GM21367 (cell line): ENCODE measurements at regions not wholly inside any gene's neighbourhood (a gene's known extent, or its start where the extent isn't known, plus 50 kb on each side); places are given as distances from the start of the nearest gene placed in this dataset.

Experiments
- ATAC-seq: cut with Tn5 transposase; IDR thresholded peaks from one replicate; pipeline ENCODE4 v1.9.1; 2021; ENCODE audit not compliant: unreplicated experiment

DNA sequence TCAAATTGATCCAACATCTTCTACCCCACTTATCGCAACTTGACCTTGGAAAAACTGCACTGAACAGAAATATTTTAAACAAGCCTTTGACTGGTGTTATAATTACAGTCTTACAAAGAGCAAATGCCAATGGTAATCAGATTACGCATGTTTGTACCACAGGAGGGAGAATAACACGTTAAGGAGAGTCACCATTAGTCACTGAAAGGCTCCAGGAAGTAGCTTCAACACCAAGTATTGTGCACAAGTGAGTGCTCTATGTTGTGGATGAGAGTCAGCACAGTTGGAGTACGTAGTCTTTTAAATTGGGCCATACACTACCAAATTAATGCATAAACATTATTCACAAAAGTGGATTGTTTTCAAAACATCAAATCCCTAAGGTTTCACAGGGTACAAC lies 1081.5 kb upstream of the TENM3 start:
- no peak for ATAC-seq

DNA sequence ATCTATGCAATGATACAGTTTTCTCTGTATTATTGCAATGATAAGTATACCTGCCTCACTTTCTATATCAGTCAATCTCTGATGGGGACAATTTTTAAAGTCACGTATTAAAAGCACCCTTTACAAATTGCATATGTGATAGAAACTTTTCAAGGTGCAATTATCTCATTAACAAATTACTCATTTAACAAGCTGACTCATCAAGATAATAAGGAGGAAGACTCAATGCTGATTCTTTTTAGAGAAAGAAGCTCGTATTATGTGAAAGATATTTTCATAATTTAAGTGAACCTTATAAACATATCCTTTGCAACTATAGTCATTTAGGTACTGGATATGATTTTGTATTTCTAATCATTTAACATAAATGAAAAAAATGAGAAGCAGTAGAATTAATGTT lies 1080.9 kb upstream of the TENM3 start:
- no peak for ATAC-seq

DNA sequence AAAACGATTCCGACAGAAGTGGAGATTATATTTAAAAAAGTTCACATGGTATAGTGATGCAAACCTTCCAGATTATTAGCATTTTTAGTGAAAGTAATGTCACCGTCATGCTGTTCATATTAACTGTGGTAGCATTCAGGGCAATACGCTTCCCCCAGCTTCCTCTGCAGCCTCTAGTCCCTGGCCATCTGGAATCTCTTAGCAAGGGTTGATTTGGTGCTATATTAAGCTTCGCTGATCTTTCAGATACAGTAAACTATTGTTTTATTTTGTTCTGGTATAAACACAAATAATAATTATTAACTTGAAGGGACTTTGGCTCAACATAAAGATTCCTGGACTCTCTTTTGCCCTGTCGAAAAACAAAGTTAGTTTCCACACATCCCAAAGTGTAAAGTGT lies 1080.5 kb upstream of the TENM3 start:
- no peak for ATAC-seq

DNA sequence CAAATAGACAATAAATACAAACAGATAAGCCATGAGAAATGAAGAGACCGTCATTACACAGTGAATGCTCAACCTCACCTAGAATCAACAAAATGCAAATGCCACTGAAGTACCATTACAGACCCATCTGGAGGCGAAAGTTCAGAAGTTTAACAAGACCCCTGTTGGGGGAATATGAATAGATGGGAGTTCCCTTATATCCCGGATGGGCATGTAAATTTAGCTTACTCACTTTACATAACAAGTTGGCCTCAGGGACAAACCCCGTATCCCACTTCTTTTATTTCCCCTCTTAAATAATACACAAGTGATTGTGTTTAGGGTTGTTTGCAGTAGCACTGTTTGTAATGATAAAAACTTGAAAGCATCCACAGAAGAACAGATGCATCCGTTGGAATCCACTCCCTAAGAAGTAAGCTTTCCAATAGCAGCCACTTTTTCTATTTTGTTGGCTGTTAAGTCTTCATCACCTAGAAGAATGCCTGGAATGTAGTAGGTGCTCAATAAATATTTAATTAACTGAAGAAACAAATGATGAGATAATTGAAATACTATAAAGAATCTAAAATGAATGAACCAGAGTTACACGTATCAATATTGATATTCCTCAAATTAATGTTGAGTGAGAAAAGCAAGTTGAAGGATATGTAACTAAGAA lies 1076.3 kb upstream of the TENM3 start:
- no peak for ATAC-seq

DNA sequence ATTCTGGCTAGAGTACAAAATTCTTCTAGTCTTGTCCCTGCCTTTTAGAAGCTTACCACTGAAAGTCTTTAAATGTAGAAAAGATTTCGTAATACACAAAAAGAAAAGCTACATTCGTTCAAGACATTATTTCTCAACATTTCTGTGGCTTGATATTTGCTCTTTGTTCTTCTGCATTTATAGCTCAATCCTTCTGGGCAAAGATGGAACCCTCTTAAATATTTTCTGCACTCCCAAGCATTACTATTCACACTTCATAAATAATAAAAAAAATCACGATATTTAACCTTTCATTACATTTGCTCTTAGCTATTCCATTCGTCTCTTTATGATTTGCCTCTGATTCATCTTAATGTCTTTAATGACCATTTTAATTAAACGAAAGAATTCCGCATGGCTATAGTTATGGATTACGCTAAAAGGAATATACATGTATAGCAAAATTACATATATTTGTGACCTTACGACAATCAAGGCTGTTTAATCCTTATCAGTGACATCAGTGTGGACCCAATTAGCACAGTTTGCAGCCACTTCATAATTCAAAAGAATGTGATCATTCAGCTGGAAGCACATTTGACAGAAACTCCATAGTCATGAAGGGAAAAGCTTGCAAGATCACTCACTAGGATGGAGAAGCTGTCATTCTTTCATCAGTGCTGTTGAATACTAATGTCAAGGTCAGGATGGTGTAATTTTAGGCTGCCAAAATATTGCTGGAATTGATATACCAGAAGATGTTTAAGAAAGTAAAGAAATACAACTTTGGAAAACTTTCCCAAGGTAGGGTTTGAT lies 1075.0 kb upstream of the TENM3 start:
- no peak for ATAC-seq

DNA sequence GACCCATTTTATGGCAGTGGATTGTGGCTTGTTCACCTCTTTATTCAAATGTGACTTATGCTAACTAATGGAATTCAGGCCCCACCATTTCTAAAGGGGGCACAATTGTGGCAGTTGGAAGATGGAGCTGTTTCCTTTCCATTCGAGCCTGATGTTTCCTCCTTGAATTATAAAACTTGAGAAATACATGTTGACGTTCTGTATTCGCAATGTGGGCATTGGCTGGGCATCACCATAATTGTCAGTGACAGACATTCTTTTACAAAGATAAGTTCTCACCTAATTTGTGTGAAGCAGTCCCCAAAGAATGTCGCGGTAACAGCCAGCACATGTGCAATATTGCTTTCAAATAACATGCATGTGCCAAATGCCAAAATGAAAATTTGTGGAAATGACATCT lies 1070.2 kb upstream of the TENM3 start:
- no peak for ATAC-seq

DNA sequence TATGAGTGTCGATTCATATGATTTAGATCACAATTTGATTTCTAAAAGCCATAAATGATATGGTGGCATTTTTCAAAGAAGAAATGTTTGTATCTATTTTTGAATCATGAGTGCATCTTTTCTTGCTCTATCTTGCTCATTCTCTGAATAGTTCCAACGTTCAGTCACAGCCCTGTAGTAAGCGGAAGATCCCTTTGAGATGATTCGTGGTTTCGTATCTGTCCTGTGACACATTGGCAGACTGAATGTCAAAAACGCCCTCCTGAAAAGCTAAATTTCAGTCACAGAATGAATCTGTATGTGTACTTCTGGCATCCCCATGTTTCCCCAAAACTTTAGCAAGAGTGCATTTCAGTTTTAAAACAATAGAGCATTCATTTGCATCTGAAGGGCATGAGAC lies 1066.9 kb upstream of the TENM3 start:
- ATAC-seq, result no peak

DNA sequence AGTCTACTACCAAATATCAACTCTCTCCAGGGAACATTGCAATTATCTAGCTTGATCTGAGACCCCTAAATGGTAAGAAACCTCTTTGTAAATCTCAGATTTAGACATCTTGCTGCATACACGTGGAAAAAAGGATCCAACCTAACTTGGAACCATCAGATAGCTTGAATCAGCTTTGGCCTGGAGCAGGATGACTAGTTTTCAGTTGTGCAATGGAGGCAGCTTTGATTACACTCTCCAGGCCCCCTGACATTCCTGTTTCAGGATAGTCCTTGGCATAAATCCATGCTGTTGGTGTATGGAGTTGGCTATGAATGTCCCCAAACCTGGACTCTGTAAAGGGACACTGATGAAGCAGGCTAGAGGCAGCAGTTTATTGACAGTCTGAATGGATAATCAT lies 1061.9 kb upstream of the TENM3 start:
- ATAC-seq, result no peak

DNA sequence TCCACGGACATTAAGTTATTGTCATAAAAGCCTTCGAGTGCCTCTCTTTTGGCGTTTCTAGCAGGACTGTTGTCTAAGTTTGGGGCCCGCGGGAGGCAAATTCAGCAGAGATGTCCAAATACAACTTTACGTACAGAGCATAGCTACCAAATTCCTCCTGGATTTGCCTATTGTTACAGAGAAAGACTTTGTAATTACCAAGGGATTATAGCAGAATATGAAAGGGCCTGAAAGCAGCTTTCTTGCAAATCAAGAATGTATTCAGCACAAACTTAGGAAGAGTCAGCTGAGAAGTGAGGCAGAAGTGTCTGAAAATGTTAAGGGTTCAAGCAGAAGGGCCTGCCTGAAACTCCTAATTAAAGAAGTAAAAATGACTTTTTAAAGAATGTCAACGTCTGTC lies 1053.5 kb upstream of the TENM3 start:
- ATAC-seq, result no peak

DNA sequence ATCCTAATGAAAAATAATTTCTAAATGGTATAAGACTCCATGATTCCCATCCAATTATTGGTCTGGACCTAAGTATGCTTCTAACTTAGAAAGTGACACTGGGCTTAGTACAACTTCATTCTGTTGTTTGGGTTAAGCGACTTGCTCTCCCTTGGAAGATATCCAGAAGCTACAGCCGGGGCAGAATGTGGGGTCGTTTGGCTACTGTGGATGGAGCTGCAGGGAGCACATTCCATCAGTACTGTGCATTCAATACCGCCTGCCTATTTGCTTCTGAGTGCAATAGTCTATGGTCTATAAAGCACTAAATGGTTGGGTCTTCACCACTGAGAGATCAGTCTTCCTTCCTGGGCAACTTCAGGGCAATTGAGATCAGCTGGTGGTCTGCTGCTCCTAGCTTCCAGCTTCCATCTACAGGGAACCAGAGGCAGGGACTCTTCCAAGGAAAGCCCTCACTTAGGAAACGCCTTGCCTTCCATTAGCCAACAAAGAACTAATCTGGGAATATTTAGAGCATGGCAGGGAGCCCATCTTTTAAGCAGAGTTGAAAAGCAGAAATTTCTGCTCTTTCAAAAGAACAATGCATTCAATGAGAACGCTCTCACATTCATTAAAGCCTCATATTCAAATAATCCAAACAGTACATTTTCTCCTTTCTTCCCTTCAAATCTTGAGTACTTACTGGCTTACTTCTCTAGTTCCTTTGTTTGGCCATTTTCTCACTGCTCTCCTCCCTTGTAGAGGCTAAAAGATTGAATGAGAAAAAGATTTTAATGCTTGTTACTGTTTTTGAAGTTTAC lies 1049.9 kb upstream of the TENM3 start:
- no peak for ATAC-seq

DNA sequence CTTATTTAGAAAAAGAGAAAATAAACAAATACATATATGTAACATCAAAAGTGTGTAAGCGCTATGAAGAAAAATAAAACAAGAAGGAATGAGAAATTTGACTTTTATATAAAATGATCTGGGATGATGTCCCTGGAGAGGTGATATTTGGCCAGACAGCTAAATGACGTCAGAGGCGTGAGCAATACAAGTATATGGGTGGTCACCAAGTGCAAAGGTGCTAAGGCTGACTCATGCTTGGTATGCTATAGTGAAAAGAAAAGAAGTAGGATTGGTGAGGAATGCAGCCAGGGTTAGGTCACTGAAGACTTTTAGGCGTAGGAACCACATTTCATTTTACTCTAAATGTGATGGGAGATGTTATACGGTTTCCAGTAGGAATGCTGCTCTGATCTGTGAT lies 1049.1 kb upstream of the TENM3 start:
- no peak for ATAC-seq

DNA sequence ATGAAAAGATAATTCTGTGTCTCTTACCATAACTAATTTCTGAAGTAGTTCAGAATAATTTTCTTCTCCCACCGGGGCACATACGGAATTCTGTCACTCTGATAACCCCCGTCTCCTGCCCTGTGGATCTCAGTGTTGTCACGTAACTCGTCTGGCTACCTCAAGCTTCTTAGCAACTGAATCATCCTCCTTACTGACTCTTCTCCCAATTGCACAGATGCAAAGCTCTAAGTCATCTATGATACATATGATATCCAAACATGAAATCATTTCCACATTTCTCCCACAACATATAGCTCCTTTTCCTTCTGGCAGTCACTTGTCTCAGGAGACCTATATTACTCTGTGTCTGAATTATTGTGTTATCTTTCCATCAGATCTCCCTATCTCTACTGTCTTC lies 1043.1 kb upstream of the TENM3 start:
- ATAC-seq, result no peak

DNA sequence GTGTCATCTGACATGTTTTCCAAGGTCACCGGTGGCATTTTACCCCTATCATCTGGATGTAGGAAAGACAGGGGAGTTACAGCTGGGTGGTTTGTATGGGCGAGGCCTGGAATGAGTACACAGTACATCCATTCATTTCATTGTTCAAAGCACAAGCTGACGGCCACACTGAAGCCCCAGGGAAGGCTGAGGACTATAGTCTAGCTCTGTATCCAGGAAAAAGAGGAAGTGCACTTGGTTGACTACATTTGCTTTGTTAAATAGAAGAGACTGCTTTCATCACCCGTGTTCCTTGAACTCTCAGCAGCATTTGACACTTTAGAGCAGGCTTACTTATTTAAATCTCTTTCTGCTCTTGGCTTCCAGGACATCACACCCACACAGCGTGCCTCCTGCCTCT lies 1041.0 kb upstream of the TENM3 start:
- ATAC-seq, result no peak

DNA sequence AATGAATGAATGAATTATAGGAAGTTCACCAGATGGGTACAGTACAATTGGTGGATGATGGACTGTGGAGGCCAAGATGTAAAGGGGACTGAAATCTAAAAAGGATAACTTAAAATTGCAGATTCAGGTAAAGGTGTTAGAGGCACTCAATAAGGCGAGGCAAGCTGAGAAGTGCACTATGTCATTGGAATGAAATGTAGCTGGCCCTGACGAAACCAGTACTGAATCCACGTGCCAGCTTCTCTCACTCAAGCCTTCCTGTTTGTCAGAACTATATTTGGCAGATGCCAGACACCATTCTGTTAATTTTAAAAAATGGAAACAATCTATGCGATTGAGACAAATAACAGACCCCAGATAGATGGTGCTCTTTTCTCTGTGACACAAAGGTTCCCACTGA lies 1039.1 kb upstream of the TENM3 start:
- no peak for ATAC-seq

DNA sequence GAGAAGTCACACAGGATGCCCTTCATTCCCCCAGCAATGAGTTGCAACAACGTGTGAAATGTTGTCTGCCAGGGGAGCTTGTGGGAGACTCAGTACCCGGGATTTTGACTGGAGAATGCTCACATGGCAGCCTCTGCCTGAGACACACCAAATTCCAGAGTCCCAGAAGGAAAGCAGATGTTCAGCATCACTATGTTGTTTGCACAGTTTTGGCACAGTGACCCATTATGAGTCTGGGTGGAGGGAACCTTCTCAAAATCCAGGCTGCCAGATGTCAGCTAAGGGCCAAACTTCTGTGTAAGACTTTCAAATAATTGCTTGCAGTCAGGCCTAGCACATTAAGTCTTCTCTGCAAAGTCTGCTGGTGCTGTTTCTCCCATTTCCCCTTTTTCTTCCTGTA lies 1029.7 kb upstream of the TENM3 start:
- ATAC-seq, result no peak

DNA sequence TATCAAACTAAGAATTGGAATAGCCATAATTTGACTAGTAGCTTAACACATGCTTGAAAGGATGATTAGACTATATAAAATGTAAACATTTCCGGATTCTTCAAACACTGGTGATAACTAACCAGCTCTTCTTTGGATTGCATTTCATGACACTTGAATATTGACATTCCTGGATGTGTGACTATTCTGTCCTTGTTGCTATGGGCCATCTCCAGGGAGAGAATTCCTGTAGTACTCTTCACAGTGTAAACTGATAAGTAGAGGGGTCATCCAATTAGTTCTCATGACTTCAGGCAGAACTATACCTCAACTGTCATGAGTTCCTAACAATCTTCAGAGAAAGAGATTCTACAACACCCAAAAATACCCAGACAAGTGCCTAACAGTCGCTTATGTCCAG lies 1026.7 kb upstream of the TENM3 start:
- no peak for ATAC-seq

DNA sequence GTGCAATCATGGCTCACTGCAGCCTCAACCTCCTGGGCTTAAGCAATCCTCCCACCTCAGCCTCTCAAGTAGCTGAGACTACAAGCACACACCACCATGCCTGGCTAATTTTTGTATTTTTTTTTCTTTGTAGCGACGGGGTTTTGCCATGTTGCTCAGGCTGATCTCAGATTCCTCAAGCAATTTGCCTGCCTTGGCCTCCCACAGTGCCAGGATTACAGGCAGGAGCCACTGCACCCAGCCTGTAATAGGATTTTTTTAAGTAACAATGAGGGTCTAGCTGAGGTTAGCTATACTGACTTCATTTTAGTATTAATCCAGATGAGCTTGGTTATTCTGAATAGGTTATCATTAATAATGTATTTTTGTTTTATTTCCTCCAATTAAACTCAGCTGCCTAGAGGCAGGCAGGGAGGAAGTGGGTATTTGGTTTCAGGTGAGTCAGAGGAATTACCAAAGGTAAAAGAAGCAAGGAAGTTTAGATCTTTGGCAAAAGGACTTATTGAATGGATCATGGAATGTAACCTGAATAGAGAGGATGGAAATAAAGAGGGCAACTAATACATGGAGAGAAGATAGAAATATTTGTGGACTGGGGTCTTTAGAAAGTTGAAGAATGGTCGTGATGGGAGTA lies 1023.3 kb upstream of the TENM3 start:
- no peak for ATAC-seq

DNA sequence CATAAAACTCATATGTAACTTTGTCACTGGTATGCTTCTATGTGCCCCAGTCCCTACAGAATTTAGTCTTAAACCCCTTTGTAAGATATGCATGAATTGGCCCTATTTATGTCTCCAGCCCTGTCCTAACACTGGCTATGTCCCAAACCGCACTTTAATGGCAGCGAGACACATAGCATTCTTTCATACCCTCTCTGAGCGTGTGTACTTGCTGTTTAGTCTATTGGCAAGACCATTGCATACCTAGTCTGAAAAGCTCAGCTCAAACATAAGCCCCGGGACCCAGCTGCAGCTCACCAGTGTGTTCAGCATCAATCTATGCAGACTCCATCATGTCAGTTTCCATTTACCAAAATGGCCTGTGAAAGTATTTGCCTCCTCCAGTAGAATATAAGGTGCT lies 1018.4 kb upstream of the TENM3 start:
- ATAC-seq, result no peak

DNA sequence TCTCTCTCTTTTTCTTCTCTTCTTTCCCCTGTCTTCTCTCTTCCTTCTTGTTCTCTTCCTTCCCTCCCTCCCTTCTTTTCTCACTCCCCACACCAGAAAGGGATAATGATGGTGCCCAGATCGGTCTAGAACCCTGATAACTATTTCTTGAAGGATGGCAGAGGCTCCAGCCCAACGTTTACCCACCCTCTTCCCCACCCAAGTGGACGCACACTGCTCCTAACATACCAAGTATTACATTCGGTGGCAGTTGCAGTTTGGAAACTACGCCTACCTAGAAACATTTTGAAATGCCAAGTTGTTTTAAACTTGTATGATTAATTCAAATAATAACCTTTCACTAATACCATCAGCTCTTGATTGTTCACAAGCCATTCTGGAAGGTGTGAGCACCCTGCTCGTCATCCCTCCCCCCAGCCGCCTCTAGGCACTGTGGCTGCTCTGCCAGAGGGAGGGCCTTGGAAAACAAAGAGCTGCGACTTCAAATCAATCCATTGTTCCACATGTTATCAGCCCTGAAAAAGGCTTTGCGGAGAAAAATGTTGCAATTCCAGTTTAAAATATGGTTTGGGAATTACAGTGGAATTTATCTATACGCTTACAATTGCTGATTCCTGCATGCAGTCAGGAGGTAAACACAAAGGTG lies 1017.5 kb upstream of the TENM3 start:
- ATAC-seq, result no peak

DNA sequence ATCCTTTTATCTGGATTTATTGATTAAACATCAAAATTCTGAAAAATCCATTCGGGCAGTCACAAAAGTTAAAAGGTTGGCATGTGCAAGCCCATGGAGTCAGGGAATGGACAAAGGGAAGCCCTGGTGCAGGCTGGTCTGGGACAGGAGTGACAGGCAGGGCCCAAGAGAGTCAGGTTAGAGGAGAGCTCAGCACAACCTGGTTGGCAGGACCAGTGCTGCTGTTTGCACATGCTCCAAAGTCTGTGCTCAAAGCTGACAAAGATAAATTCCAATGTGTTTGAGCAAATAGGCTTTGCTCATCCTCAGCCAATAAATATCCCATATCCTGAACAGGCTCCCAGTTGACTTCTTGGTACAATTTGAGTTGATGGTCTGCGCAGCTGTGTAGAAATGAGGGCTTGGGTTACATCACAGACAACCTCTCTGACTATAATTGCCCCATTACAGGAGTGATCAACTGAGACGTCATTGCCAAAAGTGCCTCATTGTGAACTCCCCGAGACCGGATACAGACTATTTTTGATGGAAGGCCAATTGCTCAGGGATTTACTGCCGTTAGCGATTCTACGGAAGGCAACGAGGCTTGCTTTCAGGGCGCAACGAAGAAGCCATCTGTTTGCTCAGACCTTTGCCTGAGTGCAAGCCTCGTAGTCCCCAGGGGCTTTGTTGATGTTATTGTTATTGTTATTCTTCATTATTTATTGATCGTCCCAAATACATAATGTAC lies 1008.1 kb upstream of the TENM3 start:
- no peak for ATAC-seq
